ENCODE measurements at regions not wholly inside any gene's neighbourhood (a gene's known extent, or its start where the extent isn't known, plus 50 kb on each side); places are given as distances from the start of the nearest gene placed in this dataset.

DNA sequence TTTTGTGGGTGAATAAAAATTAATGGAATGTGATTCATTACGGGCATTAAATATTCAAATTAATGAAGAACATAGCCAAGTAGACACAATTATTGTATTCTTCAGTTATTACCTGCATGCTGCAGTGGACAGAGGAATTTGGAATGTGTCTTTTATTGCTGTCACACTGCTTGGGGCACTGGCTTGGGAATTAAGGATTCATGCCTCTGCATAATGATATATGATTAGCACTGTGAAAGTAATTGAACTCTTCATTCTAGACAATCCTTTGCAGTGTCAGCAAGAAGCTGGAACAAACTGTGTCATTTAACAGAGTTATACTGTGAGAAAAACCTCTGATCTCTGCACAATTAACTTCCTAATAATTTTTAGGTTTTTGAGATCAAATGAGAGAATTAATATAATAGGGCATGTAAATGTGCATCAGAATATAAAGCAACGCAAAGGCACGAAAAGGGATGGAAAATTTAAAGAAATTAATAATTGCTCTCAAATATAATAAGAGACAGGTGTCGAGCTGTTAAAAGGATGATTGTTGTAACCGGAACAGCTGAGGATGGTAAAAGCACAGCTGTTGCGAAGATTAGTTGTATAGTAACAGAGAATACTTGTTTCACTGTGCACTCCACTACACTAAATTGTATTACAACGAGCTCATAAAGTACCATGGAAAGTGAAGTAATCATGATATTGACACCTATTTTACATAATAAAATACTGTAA lies 235.1 kb upstream of the MIR17HG start:
- POLR2A ChIA-PET: interaction anchor here (1.0 kb wide), 1 partner anchor 46 kb away, joined by 3 read pairs; no protein-coding TSS in a partner anchor

More for the DNA sequence above, 235.1 kb upstream of the MIR17HG start:
- intact Hi-C loops (cut with micrococcal nuclease): no loop called here
- Histone ChIP-seq H3K4me2 (ENCODE audit: insufficient read depth, low read length) (no peak overlapping the region), H3K9ac (ENCODE audit: insufficient read depth in 1 of 2, low read depth in 2 of 2, low read length in 2 of 2) (no peak overlapping the region), H3K27ac (ENCODE audit: extremely low read depth, low read depth, low read length) (no peak overlapping the region), H4K20me1 (replicated peaks; ENCODE audit: control insufficient read depth, insufficient read depth, low read length) (no peaks in the 10 kb centered on the region), H3K27me3 (ENCODE audit: control insufficient read depth in 2 of 2, insufficient read depth in 2 of 2, low read length in 2 of 2) (no peaks in the 10 kb centered on the region), H2AFZ (ENCODE audit: low read depth, low read length) (no peak overlapping the region), H3K9me1 (ENCODE audit: control insufficient read depth, insufficient read depth, low read length) (no peaks in the 10 kb centered on the region), H3K36me3 (ENCODE audit: control insufficient read depth, insufficient read depth, low read length) (no peaks in the 10 kb centered on the region), H3K4me3 (no peak overlapping the region), H3K4me1 (replicated peaks in 1 of 2; ENCODE audit: control insufficient read depth in 2 of 2, insufficient read depth in 2 of 2, low read length in 2 of 2) (no peaks in the 10 kb centered on the region), H3K79me2 (ENCODE audit: control insufficient read depth, insufficient read depth, low read length) (no peaks in the 10 kb centered on the region), H3K9me3 (replicated peaks; ENCODE audit: control insufficient read depth, insufficient read depth, low read depth, low read length) (no peaks in the 10 kb centered on the region; the same call in 1 of the 2 replicates)
- CTCF ChIA-PET (ENCODE audit: low intra/inter-chr PET ratio): interaction anchor here (0.7 kb wide), 1 partner anchor 320 kb away, joined by 5 read pairs; no protein-coding TSS in a partner anchor
- TF ChIP-seq PRMT5 (CRISPR knock-in tag; IDR thresholded peaks at IDR 0.05) (no peak), ZNF507 (tag; conservative IDR thresholded peaks at IDR 0.05) (0 out of 2 replicates have a peak, but pooled peaks have one; percentile 27)
- TF ChIP-seq, protein P1, sequence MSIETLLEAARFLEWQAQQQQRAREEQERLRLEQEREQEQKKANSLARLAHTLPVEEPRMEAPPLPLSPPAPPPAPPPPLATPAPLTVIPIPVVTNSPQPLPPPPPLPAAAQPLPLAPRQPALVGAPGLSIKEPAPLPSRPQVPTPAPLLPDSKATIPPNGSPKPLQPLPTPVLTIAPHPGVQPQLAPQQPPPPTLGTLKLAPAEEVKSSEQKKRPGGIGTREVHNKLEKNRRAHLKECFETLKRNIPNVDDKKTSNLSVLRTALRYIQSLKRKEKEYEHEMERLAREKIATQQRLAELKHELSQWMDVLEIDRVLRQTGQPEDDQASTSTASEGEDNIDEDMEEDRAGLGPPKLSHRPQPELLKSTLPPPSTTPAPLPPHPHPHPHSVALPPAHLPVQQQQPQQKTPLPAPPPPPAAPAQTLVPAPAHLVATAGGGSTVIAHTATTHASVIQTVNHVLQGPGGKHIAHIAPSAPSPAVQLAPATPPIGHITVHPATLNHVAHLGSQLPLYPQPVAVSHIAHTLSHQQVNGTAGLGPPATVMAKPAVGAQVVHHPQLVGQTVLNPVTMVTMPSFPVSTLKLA (conservative IDR thresholded peaks at IDR 0.05): 0 out of 4 replicates have a peak, but pooled peaks of 1 of the 2 experiments have one; percentile 4
- no peak for FAIRE-seq
- under 1% methylated on average over 7 of the region's 7 CpGs for WGBS (ENCODE audit: insufficient coverage, low coverage, missing lambda C conversion rate)
- no TSS peak for BruUV-seq (replicated peaks)
- no peak for DNase-seq (ENCODE audit: extremely low read depth in 1 of 4, low spot score in 3 of 4)
- in situ Hi-C loops (cut with MboI): no loop called here
- no peak for ATAC-seq

Measured in K562 (cell line).